Activated CD4-positive, alpha-beta T cell treated with anti-CD3 and anti-CD28 coated beads, Interleukin-2, amount 10 ng/mL, durations not matched to agents 24 days and 14 days (primary cell): ENCODE measurements at regions not wholly inside any gene's neighbourhood (a gene's known extent, or its start where the extent isn't known, plus 50 kb on each side); places are given as distances from the start of the nearest gene placed in this dataset.

Source experiments
- DNase-seq: peaks from one replicate; pipeline ENCODE4 v3.0.0; 2022
- H3K27ac Mint-ChIP-seq: one replicate; pipeline ENCODE4 v1.8.0; 2022; ENCODE audit warnings: mild to moderate bottlenecking, mixed read lengths
- H3K27me3 Mint-ChIP-seq: one replicate; pipeline ENCODE4 v1.8.0; 2022; ENCODE audit warnings: mixed read lengths
- H3K36me3 Mint-ChIP-seq: one replicate; pipeline ENCODE4 v1.8.0; 2022; ENCODE audit warnings: low read depth, mild to moderate bottlenecking, mixed read lengths
- H3K4me1 Mint-ChIP-seq: one replicate; pipeline ENCODE4 v1.8.0; 2021; ENCODE audit warnings: mixed read lengths
- H3K4me3 Mint-ChIP-seq: one replicate; pipeline ENCODE4 v1.8.0; 2022; ENCODE audit warnings: mild to moderate bottlenecking, moderate library complexity, mixed read lengths
- H3K9me3 Mint-ChIP-seq: one replicate; pipeline ENCODE4 v1.8.0; 2021; ENCODE audit warnings: mixed read lengths
- intact Hi-C: fragments of 100-400 bp; cut with micrococcal nuclease; formaldehyde crosslinking; loops from one replicate; pipeline ENCODE4 v1.15.1; 2023

- intact Hi-C loops: no loop called here
These were observed 916.5 kb downstream of the NLGN4Y start for GRCh38 chrY:15440696-15441408.

GRCh38 chrY:15441878-15442277 is 917.5 kb downstream of the NLGN4Y start:
- peaks cover 12% of the 10 kb centered on the region for H3K4me1 Mint-ChIP-seq

More at GRCh38 chrY:15440696-15441408, 916.5 kb downstream of the NLGN4Y start:
- peaks cover 7% of the 10 kb centered on the region for H3K9me3 Mint-ChIP-seq
- H3K27ac Mint-ChIP-seq: peak overlapping the region; percentile 71
- H3K36me3 Mint-ChIP-seq: no peaks in the 10 kb centered on the region
- peak; percentile 56 for DNase-seq
- peaks cover 12% of the 10 kb centered on the region for H3K4me1 Mint-ChIP-seq
- H3K27me3 Mint-ChIP-seq: peaks cover 1% of the 10 kb centered on the region
- peak overlapping the region; percentile 4 for H3K4me3 Mint-ChIP-seq

DNA sequence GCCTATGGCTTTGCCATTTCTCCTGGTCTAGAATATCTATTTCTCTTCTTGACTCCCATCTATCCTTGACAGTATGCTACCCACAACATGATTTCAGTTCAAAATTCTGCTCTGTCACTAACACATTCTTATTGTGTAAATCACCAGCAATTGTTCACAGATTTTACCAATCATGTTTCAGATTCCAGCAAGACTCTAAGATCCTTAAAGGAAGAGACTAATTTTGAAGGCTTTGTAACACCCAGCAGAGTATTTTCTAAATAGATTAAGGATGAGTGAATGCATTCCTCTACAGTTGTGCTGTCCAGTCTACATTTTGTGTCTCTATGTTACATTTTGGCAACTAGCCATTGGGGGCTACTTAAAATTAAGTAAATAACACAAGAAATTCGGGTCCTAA is 921.5 kb downstream of the NLGN4Y start:
- Mint-ChIP-seq H3K4me3 (no peak overlapping the region), H3K36me3 (no peaks in the 10 kb centered on the region), H3K4me1 (peaks cover 5% of the 10 kb centered on the region), H3K27ac (no peak overlapping the region), H3K9me3 (no peaks in the 10 kb centered on the region), H3K27me3 (peaks cover 2% of the 10 kb centered on the region)
- intact Hi-C loops: no loop called here
- no peak for DNase-seq

More at GRCh38 chrY:15441878-15442277, 917.5 kb downstream of the NLGN4Y start:
- no peak overlapping the region for H3K27ac Mint-ChIP-seq
- H3K27me3 Mint-ChIP-seq: peaks cover 2% of the 10 kb centered on the region
- peaks cover 7% of the 10 kb centered on the region for H3K9me3 Mint-ChIP-seq
- no peak overlapping the region for H3K4me3 Mint-ChIP-seq
- no peak for DNase-seq
- no peaks in the 10 kb centered on the region for H3K36me3 Mint-ChIP-seq
- intact Hi-C loops: no loop called here

GRCh38 chrY:15446861-15447260 is 922.5 kb downstream of the NLGN4Y start:
- Mint-ChIP-seq H3K36me3 (no peaks in the 10 kb centered on the region), H3K4me3 (no peak overlapping the region), H3K4me1 (no peaks in the 10 kb centered on the region), H3K27ac (no peak overlapping the region), H3K27me3 (peaks cover 2% of the 10 kb centered on the region), H3K9me3 (no peaks in the 10 kb centered on the region)
- intact Hi-C loops: no loop called here
- DNase-seq: no peak

DNA sequence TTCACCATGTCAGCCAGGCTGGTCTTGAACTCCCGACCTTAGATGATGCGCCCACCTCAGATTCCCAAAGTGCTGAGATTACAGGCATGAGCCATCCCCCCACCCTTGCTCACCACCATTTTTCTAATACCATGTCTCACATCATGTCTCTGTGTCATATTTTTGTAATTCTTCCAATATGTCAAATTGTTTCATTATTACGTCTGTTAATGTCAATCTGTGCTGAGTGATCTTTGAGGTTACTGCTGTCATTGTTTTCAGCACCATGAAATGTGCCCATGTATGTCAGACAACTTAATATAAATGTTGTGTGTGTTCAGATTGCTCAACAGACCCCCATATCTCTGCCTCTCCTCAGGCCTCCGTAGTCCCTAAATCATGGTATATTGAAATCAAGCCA is 923.6 kb downstream of the NLGN4Y start:
- Mint-ChIP-seq H3K4me3 (no peak overlapping the region), H3K9me3 (no peaks in the 10 kb centered on the region), H3K27me3 (peaks cover 2% of the 10 kb centered on the region), H3K36me3 (no peaks in the 10 kb centered on the region), H3K27ac (no peak overlapping the region), H3K4me1 (no peaks in the 10 kb centered on the region)
- DNase-seq: no peak
- intact Hi-C loops: no loop called here

GRCh38 chrY:15455133-15455937 is 931.0 kb downstream of the NLGN4Y start:
- no peak overlapping the region for H3K27ac Mint-ChIP-seq
- intact Hi-C loops: no loop called here

DNA sequence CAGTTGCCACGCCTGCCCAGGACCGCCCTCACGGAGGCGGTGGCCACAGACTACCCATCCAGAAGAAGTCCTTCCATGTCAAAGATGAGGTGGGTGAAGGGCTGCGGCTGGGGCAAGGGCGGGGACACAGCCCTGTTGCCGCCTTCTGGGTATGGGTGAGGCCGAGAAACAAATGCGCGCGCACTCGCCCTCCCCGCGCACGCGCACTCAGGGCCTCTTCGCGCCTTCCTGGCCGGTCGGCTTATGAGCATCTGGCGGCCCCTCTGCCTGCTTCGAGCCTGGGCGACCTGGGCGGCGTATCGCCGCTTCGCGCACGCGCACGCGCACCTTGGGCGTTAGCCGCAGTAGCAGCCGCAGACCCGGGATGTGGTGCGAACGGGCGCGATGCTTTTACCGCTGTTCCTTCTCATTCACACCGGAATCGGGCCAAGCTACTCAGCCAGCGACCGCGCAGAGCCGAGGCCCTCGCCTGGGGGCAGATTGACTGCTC is 931.7 kb downstream of the NLGN4Y start:
- Mint-ChIP-seq H3K4me1 (no peaks in the 10 kb centered on the region), H3K27me3 (no peaks in the 10 kb centered on the region), H3K36me3 (no peaks in the 10 kb centered on the region), H3K4me3 (peak overlapping the region; percentile 79), H3K9me3 (no peaks in the 10 kb centered on the region), H3K27ac (peak overlapping the region; percentile 75)
- DNase-seq: peak; percentile 92
- intact Hi-C loops: no loop called here

More at GRCh38 chrY:15455133-15455937, 931.0 kb downstream of the NLGN4Y start:
- no peaks in the 10 kb centered on the region for H3K9me3 Mint-ChIP-seq
- no peaks in the 10 kb centered on the region for H3K36me3 Mint-ChIP-seq
- no peaks in the 10 kb centered on the region for H3K4me1 Mint-ChIP-seq
- H3K4me3 Mint-ChIP-seq: peak overlapping the region; percentile 49
- DNase-seq: no peak
- no peaks in the 10 kb centered on the region for H3K27me3 Mint-ChIP-seq

- H3K4me3 Mint-ChIP-seq: peak overlapping the region; percentile 79
- no peaks in the 10 kb centered on the region for H3K36me3 Mint-ChIP-seq
- H3K4me1 Mint-ChIP-seq: no peaks in the 10 kb centered on the region
- DNase-seq: no peak
- H3K27me3 Mint-ChIP-seq: no peaks in the 10 kb centered on the region
- intact Hi-C loops: no loop called here
- H3K27ac Mint-ChIP-seq: peak overlapping the region; percentile 75
- H3K9me3 Mint-ChIP-seq: no peaks in the 10 kb centered on the region
These were observed 932.2 kb downstream of the NLGN4Y start for GRCh38 chrY:15456491-15456890.

GRCh38 chrY:15457682-15458081 is 933.4 kb downstream of the NLGN4Y start:
- no peak overlapping the region for H3K4me3 Mint-ChIP-seq
- no peaks in the 10 kb centered on the region for H3K36me3 Mint-ChIP-seq
- DNase-seq: no peak
- no peaks in the 10 kb centered on the region for H3K9me3 Mint-ChIP-seq
- no peaks in the 10 kb centered on the region for H3K27me3 Mint-ChIP-seq
- intact Hi-C loops: no loop called here
- H3K27ac Mint-ChIP-seq: no peak overlapping the region
- H3K4me1 Mint-ChIP-seq: no peaks in the 10 kb centered on the region

GRCh38 chrY:15458426-15458825 is 934.1 kb downstream of the NLGN4Y start:
- Mint-ChIP-seq H3K36me3 (no peaks in the 10 kb centered on the region), H3K9me3 (no peaks in the 10 kb centered on the region)

GRCh38 chrY:15465880-15466279 is 941.6 kb downstream of the NLGN4Y start:
- H3K27ac Mint-ChIP-seq: no peak overlapping the region

More at GRCh38 chrY:15458426-15458825, 934.1 kb downstream of the NLGN4Y start:
- Mint-ChIP-seq H3K27ac (no peak overlapping the region), H3K4me3 (no peak overlapping the region), H3K4me1 (no peaks in the 10 kb centered on the region), H3K27me3 (no peaks in the 10 kb centered on the region)
- DNase-seq: no peak
- intact Hi-C loops: no loop called here

DNA sequence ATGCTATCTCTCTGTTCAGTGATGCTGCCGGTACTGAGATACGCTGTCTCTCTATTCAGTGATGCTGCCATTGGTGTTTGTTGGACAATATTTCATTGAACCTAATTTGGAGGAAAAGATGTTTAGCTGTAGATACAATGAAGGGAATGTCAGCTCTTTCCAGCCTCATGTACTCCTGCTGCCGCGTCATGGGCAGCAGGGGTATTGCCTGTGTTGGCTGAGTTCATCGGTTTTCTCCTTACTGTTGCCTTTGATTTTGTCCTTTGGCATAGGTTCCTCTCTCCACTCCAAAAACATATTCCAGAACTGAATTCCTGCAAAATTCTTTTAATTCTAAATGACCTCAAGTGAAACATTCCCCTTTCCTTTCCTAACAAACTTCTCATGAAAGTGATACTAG is 942.6 kb downstream of the NLGN4Y start:
- Mint-ChIP-seq H3K4me1 (no peaks in the 10 kb centered on the region), H3K4me3 (no peak overlapping the region), H3K9me3 (no peaks in the 10 kb centered on the region), H3K27ac (no peak overlapping the region), H3K36me3 (no peaks in the 10 kb centered on the region), H3K27me3 (no peaks in the 10 kb centered on the region)
- DNase-seq: no peak
- intact Hi-C loops: no loop called here

More at GRCh38 chrY:15465880-15466279, 941.6 kb downstream of the NLGN4Y start:
- Mint-ChIP-seq H3K4me3 (no peak overlapping the region), H3K4me1 (no peaks in the 10 kb centered on the region), H3K36me3 (no peaks in the 10 kb centered on the region), H3K27me3 (no peaks in the 10 kb centered on the region), H3K9me3 (no peaks in the 10 kb centered on the region)
- intact Hi-C loops: no loop called here
- no peak for DNase-seq

DNA sequence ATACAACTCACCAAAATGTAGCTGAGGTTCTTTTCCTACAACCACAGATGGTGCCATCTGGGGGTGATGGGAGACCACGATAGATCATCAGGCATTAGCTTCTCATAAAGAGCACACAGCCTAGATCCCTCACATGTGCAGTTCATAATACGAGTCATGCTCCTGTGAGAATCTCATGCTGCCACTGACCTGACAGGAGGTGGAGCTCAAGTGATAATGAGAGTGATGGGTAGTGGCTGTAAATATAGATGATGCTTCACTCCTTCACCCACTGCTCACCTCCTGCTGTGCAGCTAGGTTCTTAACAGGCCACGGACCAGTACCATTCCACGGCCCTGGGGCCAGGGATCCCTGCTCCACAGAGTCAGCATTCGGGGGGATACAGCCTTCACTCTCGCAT is 943.8 kb downstream of the NLGN4Y start:
- no peak overlapping the region for H3K4me3 Mint-ChIP-seq
- no peaks in the 10 kb centered on the region for H3K9me3 Mint-ChIP-seq
- H3K27me3 Mint-ChIP-seq: no peaks in the 10 kb centered on the region
- no peak for DNase-seq
- intact Hi-C loops: no loop called here
- H3K36me3 Mint-ChIP-seq: no peaks in the 10 kb centered on the region
- no peaks in the 10 kb centered on the region for H3K4me1 Mint-ChIP-seq
- H3K27ac Mint-ChIP-seq: no peak overlapping the region

- no peak overlapping the region for H3K27ac Mint-ChIP-seq
- no peak overlapping the region for H3K4me3 Mint-ChIP-seq
- no peaks in the 10 kb centered on the region for H3K4me1 Mint-ChIP-seq
- no peak for DNase-seq
- intact Hi-C loops: no loop called here
- H3K36me3 Mint-ChIP-seq: no peaks in the 10 kb centered on the region
- no peaks in the 10 kb centered on the region for H3K9me3 Mint-ChIP-seq
- no peaks in the 10 kb centered on the region for H3K27me3 Mint-ChIP-seq
These were observed 947.0 kb downstream of the NLGN4Y start for GRCh38 chrY:15471371-15471770.
